ENCODE measurements at regions not wholly inside any gene's neighbourhood (a gene's known extent, or its start where the extent isn't known, plus 50 kb on each side); places are given as distances from the start of the nearest gene placed in this dataset.

GRCh38 chr10:64840341-64840740, 1319.1 kb downstream of the REEP3 start:
- Histone ChIP-seq H3K4me3 (ENCODE audit: low read length in 2 of 2) (no peak overlapping the region), H3K27me3 (ENCODE audit: control insufficient read depth in 2 of 2, insufficient read depth in 1 of 2, low read length in 1 of 2) (no peaks in the 10 kb centered on the region), H3K36me3 (ENCODE audit: control insufficient read depth in 2 of 2, insufficient read depth in 2 of 2, low read length in 1 of 2) (no peaks in the 10 kb centered on the region), H3K9me3 (ENCODE audit: control insufficient read depth in 2 of 2, insufficient read depth in 1 of 2, low read length in 1 of 2) (peaks cover 0 to 8% of the 10 kb centered on the region in 2 donors), H3K27ac (ENCODE audit: low read depth in 1 of 2, low read length in 1 of 2) (no peak overlapping the region), H3K4me1 (ENCODE audit: control insufficient read depth in 2 of 2, insufficient read depth in 2 of 2, low read length in 2 of 2) (no peaks in the 10 kb centered on the region)
- DNase-seq (ENCODE audit: low read depth in 6 of 9, low spot score in 9 of 9) = no peak
- 93% methylated on average over 12 of the region's 12 CpGs for WGBS

- WGBS = 91% methylated on average over 2 of the region's 2 CpGs
- H3K36me3 ChIP-seq (ENCODE audit: control insufficient read depth in 2 of 2, insufficient read depth in 2 of 2, low read length in 1 of 2) = no peaks in the 10 kb centered on the region
Observed at GRCh38 chr10:64846700-64847099, 1325.5 kb downstream of the REEP3 start.

GRCh38 chr10:64855941-64856340, 1334.7 kb downstream of the REEP3 start:
- 56% methylated on average over 2 of the region's 2 CpGs for WGBS
- Histone ChIP-seq H3K4me3 (ENCODE audit: low read length in 2 of 2) (no peak overlapping the region), H3K4me1 (ENCODE audit: control insufficient read depth in 2 of 2, insufficient read depth in 2 of 2, low read length in 2 of 2) (no peaks in the 10 kb centered on the region), H3K27me3 (ENCODE audit: control insufficient read depth in 2 of 2, insufficient read depth in 1 of 2, low read length in 1 of 2) (no peaks in the 10 kb centered on the region), H3K9me3 (ENCODE audit: control insufficient read depth in 2 of 2, insufficient read depth in 1 of 2, low read length in 1 of 2) (no peaks in the 10 kb centered on the region), H3K36me3 (ENCODE audit: control insufficient read depth in 2 of 2, insufficient read depth in 2 of 2, low read length in 1 of 2) (no peaks in the 10 kb centered on the region), H3K27ac (ENCODE audit: low read depth in 1 of 2, low read length in 1 of 2) (no peak overlapping the region)
- no peak for DNase-seq (ENCODE audit: low read depth in 6 of 9, low spot score in 9 of 9)

More at GRCh38 chr10:64846700-64847099, 1325.5 kb downstream of the REEP3 start:
- H3K4me3 ChIP-seq (ENCODE audit: low read length in 2 of 2) = no peak overlapping the region
- H3K27ac ChIP-seq (ENCODE audit: low read depth in 1 of 2, low read length in 1 of 2) = no peak overlapping the region
- H3K27me3 ChIP-seq (ENCODE audit: control insufficient read depth in 2 of 2, insufficient read depth in 1 of 2, low read length in 1 of 2) = no peaks in the 10 kb centered on the region
- H3K4me1 ChIP-seq (ENCODE audit: control insufficient read depth in 2 of 2, insufficient read depth in 2 of 2, low read length in 2 of 2) = no peaks in the 10 kb centered on the region
- no peaks in the 10 kb centered on the region for H3K9me3 ChIP-seq (ENCODE audit: control insufficient read depth in 2 of 2, insufficient read depth in 1 of 2, low read length in 1 of 2)
- no peak for DNase-seq (ENCODE audit: low read depth in 6 of 9, low spot score in 9 of 9)

DNA sequence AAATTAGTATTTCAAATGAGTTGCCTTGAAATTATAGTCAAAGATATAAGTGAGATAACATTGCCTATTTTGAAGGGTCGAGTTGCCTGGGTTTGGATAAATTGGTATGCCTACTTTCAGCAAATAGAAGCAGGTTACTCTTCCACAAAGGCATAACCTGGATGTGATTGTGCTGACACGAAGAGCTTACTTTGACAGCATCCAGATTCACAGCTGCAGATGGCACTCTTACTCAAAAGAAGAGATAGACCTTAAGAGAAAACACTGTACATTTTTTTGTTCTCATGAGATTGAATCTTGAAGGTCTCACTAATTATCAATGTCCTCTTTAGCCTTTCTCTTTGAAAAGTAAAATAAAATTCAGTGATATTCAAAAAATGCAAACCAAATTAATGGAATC, 1338.7 kb downstream of the REEP3 start:
- no peak overlapping the region for H3K27ac ChIP-seq (ENCODE audit: low read depth in 1 of 2, low read length in 1 of 2)
- 73% methylated on average over 2 of the region's 2 CpGs for WGBS
- H3K4me3 ChIP-seq (ENCODE audit: low read length in 2 of 2) = no peak overlapping the region
- no peaks in the 10 kb centered on the region for H3K9me3 ChIP-seq (ENCODE audit: control insufficient read depth in 2 of 2, insufficient read depth in 1 of 2, low read length in 1 of 2)
- H3K27me3 ChIP-seq (ENCODE audit: control insufficient read depth in 2 of 2, insufficient read depth in 1 of 2, low read length in 1 of 2) = no peaks in the 10 kb centered on the region
- H3K4me1 ChIP-seq (ENCODE audit: control insufficient read depth in 2 of 2, insufficient read depth in 2 of 2, low read length in 2 of 2) = no peaks in the 10 kb centered on the region
- H3K36me3 ChIP-seq (ENCODE audit: control insufficient read depth in 2 of 2, insufficient read depth in 2 of 2, low read length in 1 of 2) = no peaks in the 10 kb centered on the region
- no peak for DNase-seq (ENCODE audit: low read depth in 6 of 9, low spot score in 9 of 9)

GRCh38 chr10:64863836-64864235, 1342.6 kb downstream of the REEP3 start:
- no peaks in the 10 kb centered on the region for H3K9me3 ChIP-seq (ENCODE audit: control insufficient read depth in 2 of 2, insufficient read depth in 1 of 2, low read length in 1 of 2)
- H3K4me1 ChIP-seq (ENCODE audit: control insufficient read depth in 2 of 2, insufficient read depth in 2 of 2, low read length in 2 of 2) = no peaks in the 10 kb centered on the region
- H3K27ac ChIP-seq (ENCODE audit: low read depth in 1 of 2, low read length in 1 of 2) = no peak overlapping the region
- H3K27me3 ChIP-seq (ENCODE audit: control insufficient read depth in 2 of 2, insufficient read depth in 1 of 2, low read length in 1 of 2) = no peaks in the 10 kb centered on the region
- H3K4me3 ChIP-seq (ENCODE audit: low read length in 2 of 2) = no peak overlapping the region
- H3K36me3 ChIP-seq (ENCODE audit: control insufficient read depth in 2 of 2, insufficient read depth in 2 of 2, low read length in 1 of 2) = no peaks in the 10 kb centered on the region
- 90% methylated on average over 1 of the region's 1 CpG for WGBS
- DNase-seq (ENCODE audit: low read depth in 6 of 9, low spot score in 9 of 9) = no peak

DNA sequence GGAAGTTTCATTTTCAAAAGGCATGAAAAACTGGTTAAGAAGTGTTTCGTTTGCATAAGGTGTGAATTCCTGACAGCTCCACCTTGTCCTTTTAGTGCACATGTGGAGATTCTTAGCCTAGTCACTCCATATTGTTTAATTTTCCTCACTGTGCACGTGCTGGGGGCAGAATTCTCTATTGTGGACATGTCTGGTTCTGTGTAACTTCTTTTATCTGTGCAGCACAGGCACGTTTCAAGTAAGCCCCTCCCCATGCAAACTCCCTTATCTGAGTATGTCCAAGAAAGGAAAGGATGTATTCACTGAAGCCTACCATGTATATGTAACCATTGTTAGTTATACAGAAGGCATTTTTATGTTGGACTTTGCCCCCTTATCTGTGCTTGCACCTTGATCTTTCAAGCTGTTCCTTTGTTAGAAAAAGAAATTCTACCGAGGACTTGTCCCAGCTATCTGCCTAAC, 1346.3 kb downstream of the REEP3 start:
- Histone ChIP-seq H3K4me3 (ENCODE audit: low read length in 2 of 2) (no peak overlapping the region), H3K4me1 (ENCODE audit: control insufficient read depth in 2 of 2, insufficient read depth in 2 of 2, low read length in 2 of 2) (no peaks in the 10 kb centered on the region), H3K9me3 (ENCODE audit: control insufficient read depth in 2 of 2, insufficient read depth in 1 of 2, low read length in 1 of 2) (no peaks in the 10 kb centered on the region), H3K27me3 (ENCODE audit: control insufficient read depth in 2 of 2, insufficient read depth in 1 of 2, low read length in 1 of 2) (no peaks in the 10 kb centered on the region), H3K27ac (ENCODE audit: low read depth in 1 of 2, low read length in 1 of 2) (no peak overlapping the region), H3K36me3 (ENCODE audit: control insufficient read depth in 2 of 2, insufficient read depth in 2 of 2, low read length in 1 of 2) (no peaks in the 10 kb centered on the region)
- WGBS = 46% methylated on average over 4 of the region's 4 CpGs
- no peak for DNase-seq (ENCODE audit: low read depth in 6 of 9, low spot score in 9 of 9)

GRCh38 chr10:64873088-64873487, 1351.9 kb downstream of the REEP3 start:
- Histone ChIP-seq H3K9me3 (ENCODE audit: control insufficient read depth in 2 of 2, insufficient read depth in 1 of 2, low read length in 1 of 2) (no peaks in the 10 kb centered on the region), H3K27ac (ENCODE audit: low read depth in 1 of 2, low read length in 1 of 2) (no peak overlapping the region), H3K36me3 (ENCODE audit: control insufficient read depth in 2 of 2, insufficient read depth in 2 of 2, low read length in 1 of 2) (no peaks in the 10 kb centered on the region), H3K4me3 (ENCODE audit: low read length in 2 of 2) (no peak overlapping the region), H3K4me1 (ENCODE audit: control insufficient read depth in 2 of 2, insufficient read depth in 2 of 2, low read length in 2 of 2) (no peaks in the 10 kb centered on the region), H3K27me3 (ENCODE audit: control insufficient read depth in 2 of 2, insufficient read depth in 1 of 2, low read length in 1 of 2) (no peaks in the 10 kb centered on the region)
- WGBS = 62% methylated on average over 3 of the region's 3 CpGs
- no peak for DNase-seq (ENCODE audit: low read depth in 6 of 9, low spot score in 9 of 9)

DNA sequence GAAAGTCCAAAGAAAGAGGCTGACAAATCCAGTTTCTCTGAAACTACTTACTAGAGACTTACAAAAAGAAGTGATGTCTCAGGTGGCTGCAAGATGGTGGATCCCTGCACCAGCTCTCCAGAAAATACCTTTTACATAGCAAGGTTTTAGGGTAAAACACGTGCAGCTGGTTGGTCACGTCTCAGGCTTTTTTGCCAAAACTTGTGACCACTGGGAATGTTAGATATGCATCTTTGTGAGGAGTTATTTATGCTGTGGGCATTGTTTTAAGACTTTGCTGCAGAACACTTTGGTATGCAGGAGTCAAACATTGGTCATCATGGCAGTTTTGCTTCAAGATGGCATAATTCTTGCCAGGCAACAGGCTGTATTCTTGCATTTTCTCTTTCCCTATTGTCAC, 1352.8 kb downstream of the REEP3 start:
- Histone ChIP-seq H3K4me1 (ENCODE audit: control insufficient read depth in 2 of 2, insufficient read depth in 2 of 2, low read length in 2 of 2) (no peaks in the 10 kb centered on the region), H3K9me3 (ENCODE audit: control insufficient read depth in 2 of 2, insufficient read depth in 1 of 2, low read length in 1 of 2) (no peaks in the 10 kb centered on the region), H3K27ac (ENCODE audit: low read depth in 1 of 2, low read length in 1 of 2) (no peak overlapping the region), H3K27me3 (ENCODE audit: control insufficient read depth in 2 of 2, insufficient read depth in 1 of 2, low read length in 1 of 2) (no peaks in the 10 kb centered on the region), H3K36me3 (ENCODE audit: control insufficient read depth in 2 of 2, insufficient read depth in 2 of 2, low read length in 1 of 2) (no peaks in the 10 kb centered on the region), H3K4me3 (ENCODE audit: low read length in 2 of 2) (no peak overlapping the region)
- DNase-seq (ENCODE audit: low read depth in 6 of 9, low spot score in 9 of 9) = no peak
- WGBS = 87% methylated on average over 2 of the region's 2 CpGs

DNA sequence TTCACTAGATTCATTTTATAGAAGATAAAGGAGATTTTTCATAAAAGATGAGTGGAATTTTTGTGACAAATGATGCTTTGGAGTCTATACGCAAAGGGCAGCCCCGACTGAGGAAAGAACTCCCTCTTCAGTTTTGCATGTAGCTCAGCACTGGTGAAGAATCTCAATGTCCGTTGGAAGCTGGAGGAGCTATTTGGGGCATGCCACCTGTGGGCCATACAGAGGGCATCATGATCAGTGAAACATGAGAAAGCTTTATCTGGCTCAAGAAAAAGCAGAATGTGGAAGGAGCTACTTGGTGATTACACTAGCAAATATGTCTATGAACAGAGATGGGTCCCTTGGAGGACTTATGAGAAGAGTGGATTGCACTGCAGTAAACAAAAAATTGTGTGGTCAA, 1359.3 kb downstream of the REEP3 start:
- H3K36me3 ChIP-seq (ENCODE audit: control insufficient read depth in 2 of 2, insufficient read depth in 2 of 2, low read length in 1 of 2) = no peaks in the 10 kb centered on the region
- H3K9me3 ChIP-seq (ENCODE audit: control insufficient read depth in 2 of 2, insufficient read depth in 1 of 2, low read length in 1 of 2) = no peaks in the 10 kb centered on the region
- H3K27me3 ChIP-seq (ENCODE audit: control insufficient read depth in 2 of 2, insufficient read depth in 1 of 2, low read length in 1 of 2) = no peaks in the 10 kb centered on the region
- H3K27ac ChIP-seq (ENCODE audit: low read depth in 1 of 2, low read length in 1 of 2) = no peak overlapping the region
- no peaks in the 10 kb centered on the region for H3K4me1 ChIP-seq (ENCODE audit: control insufficient read depth in 2 of 2, insufficient read depth in 2 of 2, low read length in 2 of 2)
- WGBS = 86% methylated on average over 3 of the region's 3 CpGs
- no peak overlapping the region for H3K4me3 ChIP-seq (ENCODE audit: low read length in 2 of 2)
- no peak for DNase-seq (ENCODE audit: low read depth in 6 of 9, low spot score in 9 of 9)

- no peaks in the 10 kb centered on the region for H3K9me3 ChIP-seq (ENCODE audit: control insufficient read depth in 2 of 2, insufficient read depth in 1 of 2, low read length in 1 of 2)
- H3K36me3 ChIP-seq (ENCODE audit: control insufficient read depth in 2 of 2, insufficient read depth in 2 of 2, low read length in 1 of 2) = no peaks in the 10 kb centered on the region
- DNase-seq (ENCODE audit: low read depth in 6 of 9, low spot score in 9 of 9) = no peak
- no peak overlapping the region for H3K27ac ChIP-seq (ENCODE audit: low read depth in 1 of 2, low read length in 1 of 2)
- H3K4me1 ChIP-seq (ENCODE audit: control insufficient read depth in 2 of 2, insufficient read depth in 2 of 2, low read length in 2 of 2) = no peaks in the 10 kb centered on the region
- no peak overlapping the region for H3K4me3 ChIP-seq (ENCODE audit: low read length in 2 of 2)
- H3K27me3 ChIP-seq (ENCODE audit: control insufficient read depth in 2 of 2, insufficient read depth in 1 of 2, low read length in 1 of 2) = no peaks in the 10 kb centered on the region
Observed at GRCh38 chr10:64881257-64881656, 1360.1 kb downstream of the REEP3 start.

Data from thymus (tissue), 11 donors.